ENCODE measurements at regions not wholly inside any gene's neighbourhood (a gene's known extent, or its start where the extent isn't known, plus 50 kb on each side); places are given as distances from the start of the nearest gene placed in this dataset.

- Histone ChIP-seq H3K4me3 (ENCODE audit: low read depth, low read length) (no peak overlapping the region), H3K36me3 (ENCODE audit: control insufficient read depth, insufficient read depth, low read length) (no peaks in the 10 kb centered on the region), H3K27me3 (ENCODE audit: control insufficient read depth, insufficient read depth, low read length) (no peaks in the 10 kb centered on the region)
- FAIRE-seq (no peak), DNase-seq (ENCODE audit: low read depth) (no peak)
- TF ChIP-seq CTCF (IDR thresholded peaks at IDR 0.05; ENCODE audit: insufficient read depth, low read length, severe bottlenecking): no peak
These were observed 198.5 kb upstream of the NCAM1 start for GRCh38 chr11:112762707-112763090.

- TF ChIP-seq CTCF (IDR thresholded peaks at IDR 0.05; ENCODE audit: insufficient read depth, low read length, severe bottlenecking): no peak
- FAIRE-seq (no peak), DNase-seq (ENCODE audit: low read depth) (no peak)
- H3K4me3 ChIP-seq (ENCODE audit: low read depth, low read length): no peak overlapping the region
- H3K36me3 ChIP-seq (ENCODE audit: control insufficient read depth, insufficient read depth, low read length): no peaks in the 10 kb centered on the region
- no peaks in the 10 kb centered on the region for H3K27me3 ChIP-seq (ENCODE audit: control insufficient read depth, insufficient read depth, low read length)
These were observed 195.9 kb upstream of the NCAM1 start for GRCh38 chr11:112765337-112765736.

GRCh38 chr11:112769170-112769569 is 192.1 kb upstream of the NCAM1 start:
- Histone ChIP-seq H3K4me3 (ENCODE audit: low read depth, low read length) (no peak overlapping the region), H3K36me3 (ENCODE audit: control insufficient read depth, insufficient read depth, low read length) (no peaks in the 10 kb centered on the region), H3K27me3 (ENCODE audit: control insufficient read depth, insufficient read depth, low read length) (no peaks in the 10 kb centered on the region)
- DNase-seq (ENCODE audit: low read depth) (no peak), FAIRE-seq (no peak)
- TF ChIP-seq CTCF (IDR thresholded peaks at IDR 0.05; ENCODE audit: insufficient read depth, low read length, severe bottlenecking): no peak

- FAIRE-seq (no peak), DNase-seq (ENCODE audit: low read depth) (no peak)
- TF ChIP-seq CTCF (IDR thresholded peaks at IDR 0.05; ENCODE audit: insufficient read depth, low read length, severe bottlenecking): no peak
- Histone ChIP-seq H3K4me3 (ENCODE audit: low read depth, low read length) (no peak overlapping the region), H3K27me3 (ENCODE audit: control insufficient read depth, insufficient read depth, low read length) (no peaks in the 10 kb centered on the region), H3K36me3 (ENCODE audit: control insufficient read depth, insufficient read depth, low read length) (no peaks in the 10 kb centered on the region)
These were observed 191.6 kb upstream of the NCAM1 start for GRCh38 chr11:112769584-112769983.

GRCh38 chr11:112770033-112770432 is 191.2 kb upstream of the NCAM1 start:
- no peak for TF ChIP-seq CTCF (IDR thresholded peaks at IDR 0.05; ENCODE audit: insufficient read depth, low read length, severe bottlenecking)
- H3K36me3 ChIP-seq (ENCODE audit: control insufficient read depth, insufficient read depth, low read length): no peaks in the 10 kb centered on the region
- DNase-seq (ENCODE audit: low read depth): no peak
- no peak overlapping the region for H3K4me3 ChIP-seq (ENCODE audit: low read depth, low read length)
- FAIRE-seq: no peak
- no peaks in the 10 kb centered on the region for H3K27me3 ChIP-seq (ENCODE audit: control insufficient read depth, insufficient read depth, low read length)

GRCh38 chr11:112770487-112770886 is 190.7 kb upstream of the NCAM1 start:
- H3K27me3 ChIP-seq (ENCODE audit: control insufficient read depth, insufficient read depth, low read length): no peaks in the 10 kb centered on the region
- no peak for TF ChIP-seq CTCF (IDR thresholded peaks at IDR 0.05; ENCODE audit: insufficient read depth, low read length, severe bottlenecking)
- H3K36me3 ChIP-seq (ENCODE audit: control insufficient read depth, insufficient read depth, low read length): no peaks in the 10 kb centered on the region
- DNase-seq (ENCODE audit: low read depth): no peak
- no peak for FAIRE-seq
- no peak overlapping the region for H3K4me3 ChIP-seq (ENCODE audit: low read depth, low read length)

All from bronchial epithelial cell (primary cell).